HUES64 (cell line): ENCODE measurements at regions not wholly inside any gene's neighbourhood (a gene's known extent, or its start where the extent isn't known, plus 50 kb on each side); places are given as distances from the start of the nearest gene placed in this dataset.
"Not testable (repeated sequence)": the region's sequence is repeated elsewhere in the genome, so short reads cannot be mapped to it uniquely, and the experiment has no call there.

Source experiments
- H3K27ac ChIP-seq: 2 replicates; pipeline ENCODE4 v1.7.0; 2013; ENCODE audit warnings: low read depth, low read length, inconsistent platforms
- H3K27me3 ChIP-seq: 2 replicates; pipeline ENCODE4 v1.6.1; 2013; ENCODE audit warnings: mild to moderate bottlenecking, low read length; ENCODE audit not compliant: insufficient read depth
- H3K36me3 ChIP-seq: 2 replicates; pipeline ENCODE4 v1.6.1; 2013; ENCODE audit warnings: mild to moderate bottlenecking, low read length; ENCODE audit not compliant: insufficient read depth
- H3K4me1 ChIP-seq: 2 replicates; pipeline ENCODE4 v1.6.1; 2013; ENCODE audit warnings: mild to moderate bottlenecking, low read length, moderate library complexity; ENCODE audit not compliant: insufficient read depth
- H3K4me3 ChIP-seq: 2 replicates; pipeline ENCODE4 v1.5.1; 2013; ENCODE audit warnings: mild to moderate bottlenecking, low read length, moderate library complexity
- H3K9ac ChIP-seq: 2 replicates; pipeline ENCODE4 v1.6.1; 2013; ENCODE audit warnings: mild to moderate bottlenecking, low read depth, low read length
- H3K9me3 ChIP-seq: 2 replicates; pipeline ENCODE4 v1.6.1; 2013; ENCODE audit warnings: low read depth, low read length; ENCODE audit not compliant: insufficient read depth
- WGBS: fragments of 150-250, 120-280 bp; methylation state at CpG from one replicate; pipeline ENCODE4 v1.1.7; 2013; ENCODE audit warnings: missing lambda C conversion rate; 5-methylcytosine and 5-hydroxymethylcytosine counted together

DNA sequence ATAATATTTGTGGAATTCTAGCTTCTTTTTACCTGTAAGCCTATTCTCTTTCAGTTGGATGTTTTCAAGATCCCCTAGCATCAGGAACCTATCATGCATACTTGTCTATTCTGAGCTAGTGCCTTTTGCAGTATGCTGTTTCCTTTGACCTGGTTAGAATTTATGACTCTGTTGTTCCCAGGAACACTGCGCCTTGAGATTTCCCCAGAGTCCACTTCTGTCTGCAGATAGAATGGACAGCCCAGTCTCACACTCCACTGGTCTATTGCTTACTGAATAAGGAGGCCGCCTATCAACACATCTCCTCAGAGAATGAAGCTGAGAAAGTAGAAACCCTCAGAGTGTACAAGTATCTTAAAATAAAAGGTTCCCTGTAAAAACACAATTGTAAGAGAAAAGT, 465.1 kb upstream of the GALNTL6 start:
- no peaks in the 10 kb centered on the region for H3K27me3 ChIP-seq
- no peak overlapping the region for H3K9ac ChIP-seq
- H3K27ac ChIP-seq: no peak overlapping the region
- H3K36me3 ChIP-seq: no peaks in the 10 kb centered on the region
- H3K9me3 ChIP-seq: no peaks in the 10 kb centered on the region
- 93% methylated on average over 1 of the region's 2 CpGs for WGBS
- no peak overlapping the region for H3K4me3 ChIP-seq
- no peaks in the 10 kb centered on the region for H3K4me1 ChIP-seq

DNA sequence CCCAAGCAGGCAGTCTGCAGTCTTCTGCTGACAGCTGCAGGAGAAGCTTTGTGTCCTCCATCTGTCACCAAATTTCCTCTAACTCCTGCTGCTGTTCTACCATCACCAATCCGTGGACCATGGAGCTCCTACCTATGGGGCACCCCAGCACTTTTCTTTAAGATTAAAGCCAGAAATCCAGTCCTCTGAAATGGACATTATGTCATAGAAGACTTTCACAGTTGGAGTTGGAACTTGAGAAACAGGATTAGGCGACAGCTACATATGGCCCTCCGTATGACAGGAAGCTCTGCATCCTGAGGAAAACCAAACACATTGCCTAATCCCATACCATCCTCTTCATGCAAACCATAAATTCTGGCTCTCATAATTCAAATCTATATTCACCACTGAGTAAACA, 470.6 kb upstream of the GALNTL6 start:
- WGBS: 84% methylated on average over 3 of the region's 3 CpGs
- Histone ChIP-seq H3K9ac (no peak overlapping the region), H3K4me3 (no peak overlapping the region), H3K4me1 (no peaks in the 10 kb centered on the region), H3K27ac (no peak overlapping the region), H3K9me3 (no peaks in the 10 kb centered on the region), H3K27me3 (no peaks in the 10 kb centered on the region), H3K36me3 (no peaks in the 10 kb centered on the region)

DNA sequence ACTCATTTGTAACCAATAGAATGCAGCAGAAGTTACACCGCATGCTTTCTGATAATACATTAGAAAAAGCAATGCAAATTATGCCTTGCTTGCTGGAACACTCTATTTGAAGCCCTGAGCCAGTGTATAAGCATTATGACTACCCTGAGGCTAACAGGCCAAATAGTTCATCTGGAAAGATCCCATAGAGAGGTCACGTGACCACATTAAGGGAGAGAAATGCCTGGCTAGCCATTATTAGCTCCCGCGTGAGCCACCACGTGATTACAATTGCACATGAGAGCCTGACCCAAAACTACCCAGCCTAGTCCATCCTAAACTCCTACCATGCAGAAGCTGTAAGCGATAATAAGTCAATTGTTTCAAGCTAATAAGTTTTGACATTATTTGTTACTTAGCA, 472.9 kb upstream of the GALNTL6 start:
- Histone ChIP-seq H3K27me3 (no peaks in the 10 kb centered on the region), H3K36me3 (no peaks in the 10 kb centered on the region), H3K27ac (no peak overlapping the region), H3K9me3 (no peaks in the 10 kb centered on the region), H3K4me3 (no peak overlapping the region), H3K4me1 (no peaks in the 10 kb centered on the region), H3K9ac (no peak overlapping the region)
- WGBS: 87% methylated on average over 6 of the region's 6 CpGs

DNA sequence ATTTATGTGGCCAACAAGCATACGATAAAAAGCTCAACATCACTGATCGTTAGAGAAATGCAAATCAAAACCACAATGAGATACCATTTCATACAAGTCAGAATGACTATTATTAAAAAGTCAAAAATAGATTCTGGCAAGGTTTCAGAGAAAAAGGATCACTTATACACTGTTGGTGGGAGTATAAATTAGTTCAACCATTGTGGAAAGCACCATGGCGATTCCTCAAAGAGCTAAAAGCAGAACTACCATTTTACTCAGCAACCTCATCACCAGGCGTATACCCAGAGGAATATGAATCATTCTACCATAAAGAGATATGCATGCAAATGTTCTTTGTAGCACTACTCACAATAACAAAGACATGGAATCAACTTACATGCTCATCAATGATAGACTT, 478.7 kb upstream of the GALNTL6 start:
- Histone ChIP-seq H3K27me3 (no peaks in the 10 kb centered on the region), H3K4me3 (no peak overlapping the region), H3K27ac (no peak overlapping the region), H3K9ac (no peak overlapping the region), H3K4me1 (no peaks in the 10 kb centered on the region), H3K9me3 (no peaks in the 10 kb centered on the region), H3K36me3 (no peaks in the 10 kb centered on the region)
- 79% methylated on average over 4 of the region's 4 CpGs for WGBS

DNA sequence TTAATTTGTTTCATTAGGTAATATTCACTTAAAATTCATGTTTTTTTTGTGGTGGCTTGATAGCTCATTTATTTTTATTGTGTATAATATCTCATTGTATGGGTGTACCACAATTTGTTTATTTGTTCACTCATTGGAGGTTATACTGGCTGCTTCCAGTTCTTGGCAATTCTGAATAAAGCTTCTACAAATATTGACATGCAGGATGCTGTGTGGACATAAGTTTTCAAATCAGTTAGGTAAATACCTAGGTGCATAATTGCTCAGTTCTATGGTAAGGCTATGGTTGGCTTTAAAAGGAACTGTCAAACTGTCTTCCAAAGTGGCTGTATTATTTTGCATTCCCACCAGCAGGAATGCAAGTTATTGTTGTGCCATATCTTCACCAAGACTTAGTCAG, 504.5 kb upstream of the GALNTL6 start:
- no peaks in the 10 kb centered on the region for H3K9me3 ChIP-seq
- no peak overlapping the region for H3K4me3 ChIP-seq
- no peaks in the 10 kb centered on the region for H3K4me1 ChIP-seq
- no peaks in the 10 kb centered on the region for H3K27me3 ChIP-seq
- no peaks in the 10 kb centered on the region for H3K36me3 ChIP-seq
- H3K27ac ChIP-seq: no peak overlapping the region
- no peak overlapping the region for H3K9ac ChIP-seq

DNA sequence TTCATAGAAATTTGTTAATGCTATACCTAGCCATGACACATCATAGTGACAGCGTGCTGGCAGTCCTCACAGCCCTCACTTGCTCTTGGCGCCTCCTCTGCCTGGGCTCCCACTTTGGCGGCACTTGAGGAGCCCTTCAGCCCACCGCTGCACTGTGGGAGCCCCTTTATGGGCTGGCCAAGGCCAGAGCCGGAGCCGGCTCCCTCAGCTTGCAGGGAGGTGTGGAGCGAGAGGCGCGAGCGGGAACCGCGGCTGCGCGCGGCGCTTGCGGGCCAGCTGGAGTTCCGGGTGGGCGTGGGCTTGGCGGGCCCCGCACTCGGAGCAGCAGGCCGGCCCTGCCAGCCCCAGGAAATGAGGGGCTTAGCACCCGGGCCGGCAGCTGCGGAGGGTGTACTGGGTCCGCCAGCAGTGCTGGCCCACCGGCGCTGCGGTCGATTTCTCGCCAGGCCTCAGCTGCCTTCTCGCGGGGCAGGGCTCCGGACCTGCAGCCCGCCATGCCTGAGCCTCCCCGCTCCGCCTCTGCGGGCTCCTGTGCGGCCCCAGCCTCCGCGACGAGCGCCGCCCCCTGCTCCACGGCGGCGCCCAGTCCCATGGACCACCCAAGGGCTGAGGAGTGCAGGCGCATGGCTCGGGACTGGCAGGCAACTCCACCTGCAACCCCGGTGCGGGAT, 515.0 kb upstream of the GALNTL6 start:
- not testable (repeated sequence) for H3K27ac ChIP-seq
- WGBS: 97% methylated on average over 52 of the region's 52 CpGs

DNA sequence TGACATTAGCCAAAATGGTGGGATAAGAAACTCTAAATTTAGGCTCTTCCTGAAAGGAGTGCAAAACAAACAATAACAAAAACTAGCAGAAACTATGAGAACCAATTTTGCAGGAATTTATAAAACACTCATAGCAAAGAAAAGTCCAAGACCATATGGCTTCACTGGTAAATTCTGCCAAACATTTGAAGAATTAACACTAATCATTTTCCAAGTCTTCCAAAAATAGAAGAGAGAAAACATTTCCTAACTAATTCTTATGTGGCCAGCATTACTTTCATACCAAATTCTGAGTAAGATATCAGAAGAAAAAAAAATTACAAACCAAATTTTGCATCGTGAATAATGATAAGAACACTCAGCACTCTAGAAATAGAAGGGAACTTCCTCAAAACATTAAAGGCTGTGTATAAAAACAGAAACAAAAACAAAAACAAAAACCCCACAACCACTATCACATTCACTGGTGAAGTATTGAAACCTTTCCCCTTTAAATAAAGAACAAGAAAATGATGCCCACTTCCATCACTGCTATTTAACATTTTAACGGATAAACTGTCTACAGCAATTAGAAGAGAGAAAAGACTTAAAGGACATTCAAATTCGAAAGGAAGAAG, 524.3 kb upstream of the GALNTL6 start:
- H3K9ac ChIP-seq: no peak overlapping the region
- 100% methylated on average over 2 of the region's 3 CpGs for WGBS
- H3K4me3 ChIP-seq: no peak overlapping the region
- no peaks in the 10 kb centered on the region for H3K9me3 ChIP-seq
- no peak overlapping the region for H3K27ac ChIP-seq
- H3K4me1 ChIP-seq: no peaks in the 10 kb centered on the region
- no peaks in the 10 kb centered on the region for H3K27me3 ChIP-seq
- no peaks in the 10 kb centered on the region for H3K36me3 ChIP-seq

More for the DNA sequence above, 515.0 kb upstream of the GALNTL6 start:
- not testable (repeated sequence) for H3K27me3 ChIP-seq, H3K4me1 ChIP-seq, H3K9ac ChIP-seq, H3K4me3 ChIP-seq, H3K9me3 ChIP-seq, H3K36me3 ChIP-seq

DNA sequence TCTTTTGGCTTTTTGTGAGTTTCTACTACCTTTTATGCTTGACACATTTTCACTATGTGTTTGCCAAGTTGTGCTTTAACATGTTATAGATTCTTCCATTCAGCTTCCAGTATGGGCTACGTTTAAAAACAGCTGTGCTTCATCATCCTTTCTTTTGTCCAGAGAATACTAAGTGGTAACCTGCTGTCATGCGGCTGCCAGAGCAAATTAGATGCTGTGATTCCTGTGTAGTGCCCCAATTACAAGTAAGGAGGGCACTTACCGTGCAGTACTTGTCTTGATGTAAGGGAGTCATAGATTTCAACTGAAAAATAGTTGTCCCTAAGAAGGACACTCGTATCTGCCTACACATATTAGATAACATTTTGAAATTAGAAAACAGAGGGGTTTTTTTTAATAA, 531.8 kb upstream of the GALNTL6 start:
- WGBS: 90% methylated on average over 3 of the region's 4 CpGs
- Histone ChIP-seq H3K4me1 (no peaks in the 10 kb centered on the region), H3K9ac (no peak overlapping the region), H3K27me3 (no peaks in the 10 kb centered on the region), H3K27ac (no peak overlapping the region), H3K9me3 (no peaks in the 10 kb centered on the region), H3K36me3 (no peaks in the 10 kb centered on the region), H3K4me3 (no peak overlapping the region)

DNA sequence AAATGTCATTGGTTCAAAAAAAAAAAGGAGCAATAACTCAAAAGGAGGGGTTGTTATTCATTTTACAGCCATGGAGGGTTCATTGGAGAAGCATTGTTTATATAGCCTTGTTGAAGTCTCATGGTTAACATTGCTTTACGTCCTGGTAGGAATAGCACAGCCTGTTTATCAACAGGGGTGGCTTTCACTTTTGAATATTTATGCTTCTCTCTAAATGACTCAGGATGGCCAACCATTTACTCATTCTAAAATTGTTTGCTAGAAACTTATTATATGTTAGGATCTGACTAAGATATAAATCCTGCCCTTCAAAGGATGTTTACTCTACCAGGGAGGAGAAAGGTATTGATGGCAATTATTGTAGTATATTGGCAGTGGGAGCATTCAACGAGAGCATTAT, 534.1 kb upstream of the GALNTL6 start:
- no peak overlapping the region for H3K27ac ChIP-seq
- H3K4me3 ChIP-seq: no peak overlapping the region
- no peaks in the 10 kb centered on the region for H3K4me1 ChIP-seq
- H3K9me3 ChIP-seq: no peaks in the 10 kb centered on the region
- no peaks in the 10 kb centered on the region for H3K27me3 ChIP-seq
- WGBS: 93% methylated on average over 2 of the region's 2 CpGs
- no peaks in the 10 kb centered on the region for H3K36me3 ChIP-seq
- no peak overlapping the region for H3K9ac ChIP-seq

DNA sequence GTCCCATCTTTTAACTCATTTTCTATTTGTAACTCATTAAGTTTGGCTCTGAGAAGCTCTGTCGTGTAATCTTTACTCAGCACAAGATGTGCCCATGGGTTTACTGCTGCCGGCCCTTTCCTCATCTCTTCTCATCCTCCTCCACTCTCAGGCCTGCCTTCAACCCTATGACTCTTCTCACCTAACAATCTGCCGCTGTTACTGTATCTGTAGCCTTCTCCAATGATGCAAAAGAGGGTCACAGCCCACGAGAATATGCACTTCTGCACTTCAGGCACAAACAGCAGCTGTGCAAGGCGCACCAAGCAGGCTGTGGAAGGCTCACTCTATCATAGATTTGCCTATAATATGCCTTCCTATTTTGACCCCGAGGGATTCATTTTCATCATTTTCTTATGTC, 546.5 kb upstream of the GALNTL6 start:
- Histone ChIP-seq H3K27me3 (no peaks in the 10 kb centered on the region), H3K4me1 (no peaks in the 10 kb centered on the region), H3K36me3 (no peaks in the 10 kb centered on the region), H3K9me3 (no peaks in the 10 kb centered on the region), H3K27ac (no peak overlapping the region), H3K4me3 (no peak overlapping the region), H3K9ac (no peak overlapping the region)
- WGBS: 87% methylated on average over 5 of the region's 6 CpGs

DNA sequence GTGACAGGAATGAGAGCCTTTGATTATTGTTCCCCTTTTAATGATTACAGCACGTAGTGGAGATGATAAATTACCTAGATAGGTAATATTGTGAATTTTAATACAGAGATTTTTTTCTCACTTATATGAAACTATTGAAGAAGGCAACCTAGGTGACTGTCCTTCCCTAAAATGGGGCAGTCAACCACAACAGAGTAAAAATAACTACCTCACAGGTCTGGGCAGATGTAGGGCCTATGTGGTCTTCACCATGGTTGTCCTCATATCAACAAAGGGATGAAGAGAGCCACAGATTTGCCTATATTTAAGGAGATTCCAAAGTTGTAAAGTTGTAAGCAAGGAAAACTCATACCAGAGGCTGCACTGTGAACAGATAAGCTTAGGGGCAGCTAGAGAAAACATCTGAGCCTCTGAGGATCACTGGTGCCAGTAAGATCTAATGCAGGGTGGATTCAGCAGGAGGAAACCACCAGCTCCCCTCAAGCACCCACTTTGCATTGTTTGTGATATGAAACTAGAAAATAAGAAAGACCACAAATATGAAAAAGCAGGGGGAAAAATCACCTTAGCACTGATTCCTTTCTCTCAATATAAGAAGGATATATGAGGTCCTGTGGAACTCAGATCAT, 547.9 kb upstream of the GALNTL6 start:
- H3K36me3 ChIP-seq: no peaks in the 10 kb centered on the region
- H3K27me3 ChIP-seq: no peaks in the 10 kb centered on the region
- no CpG with 5 or more reads among the region's 1 CpG for WGBS
- no peak overlapping the region for H3K9ac ChIP-seq
- no peaks in the 10 kb centered on the region for H3K9me3 ChIP-seq
- no peaks in the 10 kb centered on the region for H3K4me1 ChIP-seq
- H3K4me3 ChIP-seq: no peak overlapping the region
- no peak overlapping the region for H3K27ac ChIP-seq
